ENCODE measurements at regions not wholly inside any gene's neighbourhood (a gene's known extent, or its start where the extent isn't known, plus 50 kb on each side); places are given as distances from the start of the nearest gene placed in this dataset.

- TF ChIP-seq CTCF (IDR thresholded peaks at IDR 0.05) (no peak), POLR2A (IDR thresholded peaks at IDR 0.05) (no peak)
Observed at GRCh38 chr3:178084938-178085816, 451.1 kb upstream of the KCNMB2 start.

Measured in adrenal gland (tissue), 5 donors.